HepG2 (cell line): ENCODE measurements at regions not wholly inside any gene's neighbourhood (a gene's known extent, or its start where the extent isn't known, plus 50 kb on each side); places are given as distances from the start of the nearest gene placed in this dataset.

Source experiments
- ATAC-seq: fragments of 200-7000 bp; cut with Tn5 transposase; 3 replicates; pipeline ENCODE4 v1.9.1; 2020; ENCODE audit warnings: mild to moderate bottlenecking, moderate library complexity
- BruUV-seq: library from RNA; stranded (reverse); fragments of 400-500 nt; replicated peaks from 2 replicates; lab custom pipeline; 2021; lab: Mats Ljungman, UMichigan
- CTCF ChIA-PET: fragments of 300-600 bp; formaldehyde crosslinking; extraction: SDS; loops from one replicate; lab custom pipeline; 2021; ENCODE audit warnings: low total read pairs, inconsistent platforms, low intra/inter-chr PET ratio; lab: Yijun Ruan, JAX
- POLR2A ChIA-PET: fragments of 350-600 bp; sonication (Branson Sonifier 250); formaldehyde crosslinking; loops from one replicate; lab custom pipeline; 2020; ENCODE audit warnings: antibody characterized with exemption, inconsistent platforms; lab: Yijun Ruan, JAX
- DNase-seq: peaks from one replicate; pipeline ENCODE4 v3.0.0-alpha.2; 2015; ENCODE audit warnings: low spot score
- FAIRE-seq: peaks from 3 replicates; lab custom pipeline; 2011; peaks lifted over from hg19 to GRCh38; lab: Jason Lieb, UNC
- H2AFZ ChIP-seq: one replicate; pipeline ENCODE4 v1.6.1; 2011; ENCODE audit warnings: low read length, inconsistent platforms
- H3K27ac ChIP-seq: fragments of 300-600 bp; 3 replicates; pipeline ENCODE4 v1.8.0; 2011; ENCODE audit warnings: mixed run types, mild to moderate bottlenecking, mixed read lengths, low read length, inconsistent platforms; ENCODE audit not compliant: insufficient read depth; ENCODE audit errors: extremely low read length
- H3K27me3 ChIP-seq, 2 experiments: fragments of 200-600 bp in 1 of 2; 2 replicates in 1 of 2; 3 replicates in 1 of 2; pipeline versions ENCODE4 v1.6.0 to v1.8.0; 2011; ENCODE audit warnings: low read length in 2 of 2, mild to moderate bottlenecking in 2 of 2, moderate library complexity in 2 of 2, inconsistent platforms in 1 of 2; ENCODE audit not compliant: insufficient read depth in 2 of 2, control insufficient read depth in 1 of 2
- H3K36me3 ChIP-seq, 2 experiments: fragments of 200-600 bp in 1 of 2; replicated peaks in 1 of 2; 2 replicates in 1 of 2; 3 replicates in 1 of 2; pipeline versions ENCODE4 v1.5.1 to v1.8.0; 2011; ENCODE audit warnings: low read length in 2 of 2, inconsistent platforms in 1 of 2; ENCODE audit not compliant: insufficient read depth in 2 of 2, control insufficient read depth in 1 of 2
- H3K4me1 ChIP-seq: 2 replicates; pipeline ENCODE4 v1.5.1; 2012; ENCODE audit warnings: low read length, inconsistent platforms; ENCODE audit not compliant: insufficient read depth
- H3K4me2 ChIP-seq: 2 replicates; pipeline ENCODE4 v1.6.0; 2011; ENCODE audit warnings: low read depth, low read length, inconsistent platforms
- H3K4me3 ChIP-seq, 3 experiments: fragments of 200-600 bp in 1 of 3; sonication (generic), shearing (Covaris generic) in 1 of 3; replicated peaks in 1 of 3; 2 replicates each; pipeline ENCODE4 v1.5.1; 2011 to 2016; ENCODE audit warnings: low read length in 3 of 3, inconsistent platforms in 2 of 3, low read depth in 2 of 3, mild to moderate bottlenecking in 2 of 3, control low read depth in 1 of 3, mixed read lengths in 1 of 3; ENCODE audit not compliant: insufficient read depth in 1 of 3
- H3K79me2 ChIP-seq: one replicate; pipeline ENCODE4 v1.6.1; 2011; ENCODE audit warnings: low read length, inconsistent platforms; ENCODE audit not compliant: insufficient read depth
- H3K9ac ChIP-seq: 2 replicates; pipeline ENCODE4 v1.6.0; 2011; ENCODE audit warnings: mild to moderate bottlenecking, low read depth, low read length, inconsistent platforms; ENCODE audit not compliant: insufficient read depth
- H3K9me3 ChIP-seq: 2 replicates; pipeline ENCODE4 v1.5.1; 2012; ENCODE audit warnings: mild to moderate bottlenecking, low read length
- H4K20me1 ChIP-seq: 2 replicates; pipeline ENCODE4 v1.6.0; 2011; ENCODE audit warnings: inconsistent platforms, mild to moderate bottlenecking, low read length, moderate library complexity; ENCODE audit not compliant: insufficient read depth
- NR2C2 ChIP-seq: sonication (generic); formaldehyde crosslinking; IDR thresholded peaks from 2 replicates; pipeline ENCODE4 v1.4.0; 2020; ENCODE audit warnings: missing genetic modification reagents, mild to moderate bottlenecking, moderate library complexity, borderline replicate concordance
- PCBP2 ChIP-seq: fragments of 200-400 bp; formaldehyde crosslinking; optimal IDR thresholded peaks from 2 replicates; pipeline ENCODE3; 2018; ENCODE audit warnings: low read length, low read depth; ENCODE audit not compliant: poor library complexity, severe bottlenecking
- RXRA ChIP-seq: sonication (generic); formaldehyde crosslinking; IDR thresholded peaks from 2 replicates; pipeline ENCODE4 v1.5.1; 2020; ENCODE audit warnings: missing genetic modification reagents
- SAP130 ChIP-seq: IDR thresholded peaks from 2 replicates; pipeline ENCODE4 v1.6.1; 2016; ENCODE audit warnings: low read depth
- SNAI1 ChIP-seq: sonication (generic); formaldehyde crosslinking; IDR thresholded peaks from 2 replicates; pipeline ENCODE4 v1.5.0; 2020; ENCODE audit warnings: mild to moderate bottlenecking, missing genetic modification reagents, borderline replicate concordance
- THAP8 ChIP-seq: sonication (generic); formaldehyde crosslinking; IDR thresholded peaks from 2 replicates; pipeline ENCODE4 v1.5.1; 2020; ENCODE audit warnings: missing genetic modification reagents, mild to moderate bottlenecking, borderline replicate concordance
- TRIM24 ChIP-seq: sonication (generic); formaldehyde crosslinking; IDR thresholded peaks from 2 replicates; pipeline ENCODE4 v1.8.0; 2022; ENCODE audit warnings: mild to moderate bottlenecking, missing genetic modification reagents
- ZNF407 ChIP-seq: sonication (generic); formaldehyde crosslinking; IDR thresholded peaks from one replicate; pipeline ENCODE4 v1.5.1; 2020; ENCODE audit warnings: mild to moderate bottlenecking, missing genetic modification reagents; ENCODE audit errors: not compliant biosample characterization
- ZNF550 ChIP-seq: sonication (generic); formaldehyde crosslinking; IDR thresholded peaks from 2 replicates; pipeline ENCODE4 v1.4.0; 2020; ENCODE audit warnings: mild to moderate bottlenecking, missing genetic modification reagents, borderline replicate concordance
- WGBS: methylation state at CpG from one replicate; pipeline ENCODE4 v1.1.6; 2017; ENCODE audit warnings: low lambda C conversion rate; 5-methylcytosine and 5-hydroxymethylcytosine counted together
- in situ Hi-C: cut with HindIII; loops from 2 replicates; pipeline ENCODE4 v1.10.0; 2017; ENCODE audit warnings: low pct_unique_long_range_greater_than_20kb; ENCODE audit not compliant: extremely low pct_ligation_motif_present
- intact Hi-C: fragments of 100-400 bp; cut with micrococcal nuclease; formaldehyde crosslinking; loops from one replicate; pipeline ENCODE4 v1.10.0; 2022; ENCODE audit not compliant: unreplicated experiment

GRCh38 chr5:179420476-179420875, 75.2 kb upstream of the ADAMTS2 start:
- no peak for TF ChIP-seq ZNF407
- no peak for TF ChIP-seq SAP130
- no peak for TF ChIP-seq PCBP2
- no peak for TF ChIP-seq ZNF550 (CRISPR knock-in tag)
- TF ChIP-seq NR2C2, result no peak
- no peak for TF ChIP-seq THAP8 (CRISPR knock-in tag)
- no peak for TF ChIP-seq RXRA
- no peak for TF ChIP-seq SNAI1 (CRISPR knock-in tag)
- no peak for TF ChIP-seq TRIM24 (CRISPR knock-in tag)
- TF ChIP-seq, all 625 proteins: peak for 0
- WGBS, result 11% methylated on average over 7 of the region's 8 CpGs
- no peaks in the 10 kb centered on the region for H3K4me1 ChIP-seq
- DNase-seq, result no peak
- H3K27me3 ChIP-seq, result peaks cover 7 to 52% of the 10 kb centered on the region in 2 experiments
- no peaks in the 10 kb centered on the region for H3K36me3 ChIP-seq
- CTCF ChIA-PET, result no interaction called here
- no TSS peak for BruUV-seq
- intact Hi-C loops, result no loop called here
- no peak overlapping the region for H3K27ac ChIP-seq
- FAIRE-seq, result no peak
- H3K79me2 ChIP-seq, result no peaks in the 10 kb centered on the region
- H4K20me1 ChIP-seq, result no peaks in the 10 kb centered on the region
- POLR2A ChIA-PET, result no interaction called here
- H2AFZ ChIP-seq, result no peak overlapping the region
- no peak for ATAC-seq
- H3K4me2 ChIP-seq, result no peak overlapping the region
- no peaks in the 10 kb centered on the region for H3K9me3 ChIP-seq
- in situ Hi-C loops, result no loop called here
- no peak overlapping the region for H3K9ac ChIP-seq
- H3K4me3 ChIP-seq, result no peak overlapping the region
